Endothelial cell of umbilical vein (primary cell): ENCODE measurements at regions not wholly inside any gene's neighbourhood (a gene's known extent, or its start where the extent isn't known, plus 50 kb on each side); places are given as distances from the start of the nearest gene placed in this dataset.

Source experiments
- BruUV-seq: library from RNA; stranded (reverse); fragments of 400-500 nt; replicated peaks from 2 replicates; lab custom pipeline; 2021; lab: Mats Ljungman, UMichigan
- CTCF ChIA-PET: fragments of 300-600, 350-600 bp; sonication (Branson Sonifier 250); formaldehyde crosslinking; loops from one replicate; lab custom pipeline; 2021; ENCODE audit warnings: antibody characterized with exemption, inconsistent platforms; lab: Charles Lee
- POLR2A ChIA-PET: fragments of 300-600, 350-600 bp; sonication (Branson Sonifier 250); formaldehyde crosslinking; loops from one replicate; lab custom pipeline; 2021; ENCODE audit warnings: antibody characterized with exemption, inconsistent platforms; lab: Charles Lee
- DNase-seq: peaks from one replicate; pipeline ENCODE4 v3.0.0-alpha.2; 2011; ENCODE audit warnings: low read depth, low spot score
- FAIRE-seq: peaks from 2 replicates; lab custom pipeline; 2011; peaks lifted over from hg19 to GRCh38; lab: Jason Lieb, UNC
- H2AFZ ChIP-seq: 2 replicates; pipeline ENCODE4 v1.6.0; 2012; ENCODE audit warnings: low read depth, low read length, control low read depth, inconsistent platforms
- H3K27ac ChIP-seq: 2 replicates; pipeline ENCODE4 v1.5.1; 2011; ENCODE audit warnings: low read depth, mild to moderate bottlenecking, control low read depth, low read length, moderate library complexity; ENCODE audit not compliant: insufficient read depth
- H3K27me3 ChIP-seq, 2 experiments: 2 replicates each; pipeline versions ENCODE4 v1.6.0 to v1.6.1; 2011; ENCODE audit warnings: low read length in 2 of 2, mixed read lengths in 1 of 2; ENCODE audit not compliant: control insufficient read depth in 2 of 2, insufficient read depth in 2 of 2
- H3K36me3 ChIP-seq, 2 experiments: 2 replicates in 1 of 2; 3 replicates in 1 of 2; pipeline ENCODE4 v1.5.1; 2011; ENCODE audit warnings: low read length in 2 of 2, mild to moderate bottlenecking in 1 of 2, moderate library complexity in 1 of 2; ENCODE audit not compliant: control insufficient read depth in 2 of 2, insufficient read depth in 2 of 2; ENCODE audit errors: extremely low read depth in 1 of 2
- H3K4me1 ChIP-seq: 3 replicates; pipeline ENCODE4 v1.5.1; 2011; ENCODE audit warnings: mild to moderate bottlenecking, low read length; ENCODE audit not compliant: control insufficient read depth, insufficient read depth; ENCODE audit errors: extremely low read depth
- H3K4me2 ChIP-seq: 2 replicates; pipeline ENCODE4 v1.6.1; 2011; ENCODE audit warnings: low read length, control low read depth, mixed read lengths; ENCODE audit not compliant: insufficient read depth
- H3K4me3 ChIP-seq, 3 experiments: fragments of 200-600 bp in 1 of 3; sonication (generic), shearing (Covaris generic) in 1 of 3; replicated peaks in 1 of 3; 2 replicates each; pipeline ENCODE4 v1.5.1; 2011 to 2016; ENCODE audit warnings: control low read depth in 3 of 3, low read length in 3 of 3, mild to moderate bottlenecking in 2 of 3, inconsistent platforms in 1 of 3, low read depth in 1 of 3, moderate library complexity in 1 of 3; ENCODE audit not compliant: insufficient read depth in 1 of 3
- H3K79me2 ChIP-seq: 2 replicates; pipeline ENCODE4 v1.6.0; 2012; ENCODE audit warnings: low read length, inconsistent platforms; ENCODE audit not compliant: control insufficient read depth, insufficient read depth
- H3K9ac ChIP-seq: replicated peaks from 2 replicates; pipeline ENCODE3; 2011; ENCODE audit warnings: low read length, control low read depth; ENCODE audit not compliant: insufficient read depth; ENCODE audit errors: extremely low read depth
- H3K9me1 ChIP-seq: replicated peaks from 3 replicates; pipeline ENCODE4 v1.6.0; 2011; ENCODE audit warnings: mild to moderate bottlenecking, low read length; ENCODE audit not compliant: control insufficient read depth, insufficient read depth; ENCODE audit errors: extremely low read depth
- H3K9me3 ChIP-seq: replicated peaks from 2 replicates; pipeline ENCODE4 v1.5.1; 2012; ENCODE audit warnings: low read length, inconsistent platforms; ENCODE audit not compliant: control insufficient read depth, insufficient read depth
- H4K20me1 ChIP-seq: replicated peaks from 2 replicates; pipeline ENCODE3; 2011; ENCODE audit warnings: mild to moderate bottlenecking, low read length; ENCODE audit not compliant: control insufficient read depth, insufficient read depth; ENCODE audit errors: extremely low read depth
- CTCF ChIP-seq, 2 donors: IDR thresholded peaks; 1 replicate in 1 of 2; 2 replicates in 1 of 2; pipeline ENCODE4 v1.5.1; 2011; ENCODE audit warnings: low read length in 2 of 2, mild to moderate bottlenecking in 2 of 2, moderate library complexity in 2 of 2, control low read depth in 1 of 2, inconsistent platforms in 1 of 2, low read depth in 1 of 2; ENCODE audit not compliant: insufficient read depth in 1 of 2; ENCODE audit errors: extremely low read depth in 1 of 2
- EZH2 ChIP-seq: IDR thresholded peaks from 2 replicates; pipeline ENCODE4 v1.6.1; 2012; ENCODE audit warnings: borderline replicate concordance, low read depth, mild to moderate bottlenecking, moderate library complexity, low read length, inconsistent platforms; ENCODE audit not compliant: severe bottlenecking
- FOS ChIP-seq: IDR thresholded peaks from 2 replicates; pipeline ENCODE4 v1.6.1; 2011; ENCODE audit warnings: mild to moderate bottlenecking, low read length, moderate library complexity, borderline replicate concordance; ENCODE audit not compliant: insufficient read depth
- GATA2 ChIP-seq: IDR thresholded peaks from 2 replicates; pipeline ENCODE4 v1.7.0; 2011; ENCODE audit warnings: low read depth, mild to moderate bottlenecking, moderate library complexity, mixed read lengths, low read length; ENCODE audit not compliant: insufficient read length, insufficient read depth
- JUN ChIP-seq: IDR thresholded peaks from 2 replicates; pipeline ENCODE4 v1.6.1; 2011; ENCODE audit warnings: borderline replicate concordance, low read depth; ENCODE audit not compliant: insufficient read length, insufficient read depth
- MAX ChIP-seq: IDR thresholded peaks from 2 replicates; pipeline ENCODE4 v1.6.1; 2011; ENCODE audit not compliant: insufficient read depth, insufficient read length
- MYC ChIP-seq: IDR thresholded peaks from one replicate; pipeline ENCODE4 v1.6.1; 2011; ENCODE audit warnings: mild to moderate bottlenecking, low read depth, low read length
- POLR2A ChIP-seq: IDR thresholded peaks from 2 replicates; pipeline ENCODE4 v1.6.1; 2012; ENCODE audit warnings: low read depth, mild to moderate bottlenecking, control low read depth, low read length
- POLR2AphosphoS5 ChIP-seq: IDR thresholded peaks from 2 replicates; pipeline ENCODE4 v1.6.1; 2012; ENCODE audit warnings: low read depth, mild to moderate bottlenecking, control low read depth, low read length, moderate library complexity; ENCODE audit not compliant: insufficient read depth
- dilution Hi-C: fragments of 300-500 bp; cut with MboI; formaldehyde crosslinking; loops from one replicate; pipeline ENCODE4 v1.15.0; 2019; ENCODE audit warnings: low sequenced_read_pairs; ENCODE audit not compliant: extremely low pct_ligation_motif_present
- intact Hi-C: fragments of 100-400 bp; cut with micrococcal nuclease; formaldehyde crosslinking; loops from one replicate; pipeline ENCODE4 v1.10.0; 2022

DNA sequence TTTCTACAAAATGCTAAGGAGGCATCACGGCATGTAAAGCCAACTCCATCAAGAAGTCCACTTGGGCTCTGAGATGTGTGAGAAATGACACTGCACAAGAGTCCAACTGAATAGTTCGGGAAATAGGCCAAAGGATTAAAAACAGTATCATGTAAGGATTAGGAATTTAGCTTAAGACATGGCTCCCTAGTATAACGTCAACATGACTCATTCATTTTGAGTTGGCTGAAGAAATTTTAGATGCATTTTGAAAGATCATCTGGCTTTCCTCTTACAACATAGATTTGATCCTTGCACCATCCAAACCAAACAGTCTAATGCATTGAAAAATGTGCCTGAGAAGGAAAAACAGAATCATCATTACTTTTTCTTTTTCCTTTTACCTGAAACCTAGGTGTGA, 109.3 kb upstream of the MME start:
- DNase-seq = no peak

More for the DNA sequence above, 109.3 kb upstream of the MME start:
- Histone ChIP-seq H3K9ac (no peak overlapping the region), H3K27me3 (no peaks in the 10 kb centered on the region), H3K79me2 (no peaks in the 10 kb centered on the region), H3K36me3 (no peaks in the 10 kb centered on the region), H3K9me3 (no peaks in the 10 kb centered on the region), H3K4me3 (no peak overlapping the region), H2AFZ (no peak overlapping the region), H3K9me1 (no peaks in the 10 kb centered on the region), H4K20me1 (no peaks in the 10 kb centered on the region), H3K4me2 (no peak overlapping the region), H3K27ac (no peak overlapping the region), H3K4me1 (peaks cover 7% of the 10 kb centered on the region)
- no peak for TF ChIP-seq FOS
- TF ChIP-seq EZH2 = no peak
- no peak for TF ChIP-seq CTCF (IDR thresholded peaks at IDR 0.05; ENCODE audit: extremely low read depth in 1 of 2, insufficient read depth in 1 of 2, low read depth in 1 of 2, low read length in 2 of 2)
- no peak for TF ChIP-seq JUN
- TF ChIP-seq POLR2AphosphoS5 = no peak
- TF ChIP-seq POLR2A = no peak
- no peak for TF ChIP-seq MYC
- no peak for TF ChIP-seq GATA2
- no peak for TF ChIP-seq MAX
- CTCF ChIA-PET = interaction anchor here (1.1 kb wide), 1 partner anchor 9 kb away, joined by 3 read pairs; no protein-coding TSS in a partner anchor
- no TSS peak for BruUV-seq
- POLR2A ChIA-PET = no interaction called here
- no peak for FAIRE-seq
- dilution Hi-C loops (no loop called here), intact Hi-C loops (no loop called here)
